SK-N-MC (cell line): ENCODE measurements at regions not wholly inside any gene's neighbourhood (a gene's known extent, or its start where the extent isn't known, plus 50 kb on each side); places are given as distances from the start of the nearest gene placed in this dataset.
"Not testable (repeated sequence)": the region's sequence is repeated elsewhere in the genome, so short reads cannot be mapped to it uniquely, and the experiment has no call there.

Experiments used
- DNase-seq: peaks from one replicate; pipeline ENCODE4 v3.0.0-alpha.2; 2011; ENCODE audit warnings: low read depth, low spot score
- H3K27ac ChIP-seq: fragments of 200-600 bp; sonication (generic); 2 replicates; pipeline ENCODE4 v1.5.1; 2016; ENCODE audit warnings: mixed run types
- H3K36me3 ChIP-seq: fragments of 200-600 bp; sonication (generic); 2 replicates; pipeline ENCODE4 v1.6.1; 2017; ENCODE audit warnings: antibody characterized with exemption, low read length, mixed read lengths; ENCODE audit not compliant: insufficient read depth
- H3K4me3 ChIP-seq: fragments of 200-600 bp; sonication (generic); 2 replicates; pipeline ENCODE4 v1.5.1; 2016
- H3K9ac ChIP-seq: fragments of 200-600 bp; sonication (generic); 2 replicates; pipeline ENCODE4 v1.8.0; 2017; ENCODE audit warnings: mixed run types, mixed read lengths; ENCODE audit not compliant: insufficient read length
- H3K9me3 ChIP-seq: fragments of 200-600 bp; sonication (generic); 2 replicates; pipeline ENCODE4 v1.6.1; 2017; ENCODE audit warnings: low read depth, mild to moderate bottlenecking, antibody characterized with exemption, low read length, moderate library complexity, mixed read lengths
- EZH2 ChIP-seq: fragments of 200-600 bp; sonication (generic); IDR thresholded peaks from one replicate; pipeline ENCODE4 v1.6.1; 2017; ENCODE audit warnings: antibody characterized with exemption
- FOXP2 ChIP-seq: optimal IDR thresholded peaks from 2 replicates; pipeline ENCODE3; 2011; ENCODE audit warnings: mild to moderate bottlenecking, moderate library complexity; ENCODE audit not compliant: insufficient read depth; ENCODE audit errors: extremely low read length, control extremely low read depth
- POLR2AphosphoS5 ChIP-seq: IDR thresholded peaks from 2 replicates; pipeline ENCODE4 v1.6.1; 2012; ENCODE audit warnings: mild to moderate bottlenecking, low read depth, low read length, borderline replicate concordance

- Histone ChIP-seq H3K27ac (no peak overlapping the region), H3K36me3 (no peaks in the 10 kb centered on the region), H3K9ac (no peak overlapping the region), H3K4me3 (no peak overlapping the region), H3K9me3 (no peaks in the 10 kb centered on the region; the same call in 1 of the 2 replicates)
- TF ChIP-seq FOXP2 (no peak), POLR2AphosphoS5 (no peak), EZH2 (no peak)
- no peak for DNase-seq
Observed at GRCh38 chr12:80019691-80020090, 79.6 kb upstream of the OTOGL start.

- Histone ChIP-seq H3K9me3 (no peaks in the 10 kb centered on the region; the same call in 1 of the 2 replicates), H3K9ac (no peak overlapping the region), H3K4me3 (no peak overlapping the region), H3K27ac (peak overlapping the region; percentile 35; the same call in 1 of the 2 replicates), H3K36me3 (no peaks in the 10 kb centered on the region)
- no peak for TF ChIP-seq FOXP2
- TF ChIP-seq POLR2AphosphoS5, result no peak
- TF ChIP-seq EZH2, result no peak
- no peak for DNase-seq
Observed at GRCh38 chr12:80018119-80018518, 81.2 kb upstream of the OTOGL start.

GRCh38 chr12:80017261-80017870, 82.0 kb upstream of the OTOGL start:
- Histone ChIP-seq H3K4me3 (no peak overlapping the region; the same call in 1 of the 2 replicates), H3K9me3 (no peaks in the 10 kb centered on the region; the same call in 1 of the 2 replicates), H3K36me3 (no peaks in the 10 kb centered on the region), H3K9ac (peak overlapping the region; percentile 19), H3K27ac (peak overlapping the region; percentile 33; the same call in 1 of the 2 replicates)
- DNase-seq, result no peak
- TF ChIP-seq POLR2AphosphoS5 (no peak), FOXP2 (no peak), EZH2 (no peak)

GRCh38 chr12:80016684-80017083, 81.8 kb upstream of the PPP1R12A start:
- no peak overlapping the region; the same call in 1 of the 2 replicates for H3K4me3 ChIP-seq
- DNase-seq, result no peak
- peak overlapping the region; percentile 33; the same call in 1 of the 2 replicates for H3K27ac ChIP-seq
- no peaks in the 10 kb centered on the region; the same call in 1 of the 2 replicates for H3K9me3 ChIP-seq
- H3K9ac ChIP-seq, result no peak overlapping the region
- no peaks in the 10 kb centered on the region for H3K36me3 ChIP-seq
- TF ChIP-seq EZH2, result no peak

- no peak for DNase-seq
- Histone ChIP-seq H3K9me3 (no peaks in the 10 kb centered on the region; the same call in 1 of the 2 replicates), H3K36me3 (no peaks in the 10 kb centered on the region), H3K4me3 (no peak overlapping the region), H3K9ac (no peak overlapping the region), H3K27ac (no peak overlapping the region)
- TF ChIP-seq EZH2 (no peak), FOXP2 (no peak), POLR2AphosphoS5 (no peak)
Observed at GRCh38 chr12:80015660-80016059, 80.8 kb upstream of the PPP1R12A start.

GRCh38 chr12:80003744-80004143, 68.8 kb upstream of the PPP1R12A start:
- not testable (repeated sequence) for H3K4me3 ChIP-seq, H3K9me3 ChIP-seq, DNase-seq

GRCh38 chr12:80001562-80001961, 66.7 kb upstream of the PPP1R12A start:
- no peak for TF ChIP-seq FOXP2
- no peak for TF ChIP-seq EZH2
- TF ChIP-seq POLR2AphosphoS5, result no peak
- Histone ChIP-seq H3K9me3 (no peaks in the 10 kb centered on the region), H3K27ac (no peak overlapping the region), H3K4me3 (no peak overlapping the region), H3K9ac (no peak overlapping the region), H3K36me3 (no peaks in the 10 kb centered on the region)
- no peak for DNase-seq

More at GRCh38 chr12:80003744-80004143, 68.8 kb upstream of the PPP1R12A start:
- H3K36me3 ChIP-seq, H3K9ac ChIP-seq, H3K27ac ChIP-seq: not testable (repeated sequence)

GRCh38 chr12:80000831-80001230, 65.9 kb upstream of the PPP1R12A start:
- H3K36me3 ChIP-seq, result no peaks in the 10 kb centered on the region
- DNase-seq, result no peak

GRCh38 chr12:79998554-79998953, 63.7 kb upstream of the PPP1R12A start:
- H3K9ac ChIP-seq, result no peak overlapping the region
- no peaks in the 10 kb centered on the region for H3K36me3 ChIP-seq
- TF ChIP-seq EZH2 (no peak), POLR2AphosphoS5 (no peak), FOXP2 (no peak)
- no peak for DNase-seq
- H3K9me3 ChIP-seq, result no peaks in the 10 kb centered on the region
- no peak overlapping the region for H3K4me3 ChIP-seq
- no peak overlapping the region for H3K27ac ChIP-seq

More at GRCh38 chr12:80000831-80001230, 65.9 kb upstream of the PPP1R12A start:
- TF ChIP-seq POLR2AphosphoS5 (no peak), FOXP2 (no peak), EZH2 (no peak)
- Histone ChIP-seq H3K27ac (no peak overlapping the region), H3K4me3 (no peak overlapping the region), H3K9ac (no peak overlapping the region), H3K9me3 (no peaks in the 10 kb centered on the region)
